ENCODE measurements at regions not wholly inside any gene's neighbourhood (a gene's known extent, or its start where the extent isn't known, plus 50 kb on each side); places are given as distances from the start of the nearest gene placed in this dataset.

DNA sequence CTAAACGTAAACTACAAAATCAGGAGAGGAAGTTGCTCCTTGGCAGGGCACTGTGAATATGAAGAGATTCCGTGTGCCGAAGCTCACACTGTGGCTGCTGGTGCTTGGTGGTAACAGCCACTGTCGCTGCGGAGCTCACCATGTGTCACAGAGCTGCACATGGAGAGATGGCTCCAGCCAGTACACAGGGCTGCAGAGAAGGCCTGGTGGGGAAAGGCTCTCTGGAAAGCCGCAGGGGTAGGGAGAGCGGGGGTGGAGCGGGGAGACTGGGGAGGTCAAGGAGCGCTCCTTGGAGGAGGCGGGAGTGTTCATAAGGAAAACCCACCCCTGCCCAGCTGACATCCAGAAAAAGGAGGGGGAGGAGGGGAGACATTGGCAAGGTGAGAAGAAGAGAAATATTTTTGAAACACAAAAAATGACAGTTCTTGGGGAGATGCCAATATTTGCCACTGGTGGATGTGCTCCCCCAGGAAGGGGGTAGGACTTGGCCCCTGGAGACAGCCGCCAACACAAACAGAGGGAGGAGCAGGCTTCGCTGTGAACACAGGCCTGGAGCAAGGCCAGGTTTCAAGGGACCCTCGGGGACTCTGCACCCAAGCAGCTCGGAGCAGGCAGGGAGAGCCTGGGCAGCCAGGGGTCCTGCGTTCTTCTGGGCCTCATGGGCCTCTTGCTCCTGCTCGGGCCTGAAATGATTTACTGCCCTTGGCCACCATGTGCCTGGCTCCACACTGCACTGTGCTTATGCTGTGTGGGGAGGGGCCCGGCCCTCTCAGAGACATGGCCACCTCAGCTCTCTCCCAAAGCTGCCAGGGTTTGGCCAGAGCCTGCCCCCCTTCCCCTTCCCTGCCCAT, 102.6 kb upstream of the GLI2 start:
- TF ChIP-seq, protein P1, sequence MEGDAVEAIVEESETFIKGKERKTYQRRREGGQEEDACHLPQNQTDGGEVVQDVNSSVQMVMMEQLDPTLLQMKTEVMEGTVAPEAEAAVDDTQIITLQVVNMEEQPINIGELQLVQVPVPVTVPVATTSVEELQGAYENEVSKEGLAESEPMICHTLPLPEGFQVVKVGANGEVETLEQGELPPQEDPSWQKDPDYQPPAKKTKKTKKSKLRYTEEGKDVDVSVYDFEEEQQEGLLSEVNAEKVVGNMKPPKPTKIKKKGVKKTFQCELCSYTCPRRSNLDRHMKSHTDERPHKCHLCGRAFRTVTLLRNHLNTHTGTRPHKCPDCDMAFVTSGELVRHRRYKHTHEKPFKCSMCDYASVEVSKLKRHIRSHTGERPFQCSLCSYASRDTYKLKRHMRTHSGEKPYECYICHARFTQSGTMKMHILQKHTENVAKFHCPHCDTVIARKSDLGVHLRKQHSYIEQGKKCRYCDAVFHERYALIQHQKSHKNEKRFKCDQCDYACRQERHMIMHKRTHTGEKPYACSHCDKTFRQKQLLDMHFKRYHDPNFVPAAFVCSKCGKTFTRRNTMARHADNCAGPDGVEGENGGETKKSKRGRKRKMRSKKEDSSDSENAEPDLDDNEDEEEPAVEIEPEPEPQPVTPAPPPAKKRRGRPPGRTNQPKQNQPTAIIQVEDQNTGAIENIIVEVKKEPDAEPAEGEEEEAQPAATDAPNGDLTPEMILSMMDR (IDR thresholded peaks at IDR 0.05), result no peak
- TF ChIP-seq POLR2A (IDR thresholded peaks at IDR 0.05) (no peak), EP300 (IDR thresholded peaks at IDR 0.05) (no peak)

Data from gastroesophageal sphincter (tissue), 3 donors.